ENCODE measurements at regions not wholly inside any gene's neighbourhood (a gene's known extent, or its start where the extent isn't known, plus 50 kb on each side); places are given as distances from the start of the nearest gene placed in this dataset.

DNA sequence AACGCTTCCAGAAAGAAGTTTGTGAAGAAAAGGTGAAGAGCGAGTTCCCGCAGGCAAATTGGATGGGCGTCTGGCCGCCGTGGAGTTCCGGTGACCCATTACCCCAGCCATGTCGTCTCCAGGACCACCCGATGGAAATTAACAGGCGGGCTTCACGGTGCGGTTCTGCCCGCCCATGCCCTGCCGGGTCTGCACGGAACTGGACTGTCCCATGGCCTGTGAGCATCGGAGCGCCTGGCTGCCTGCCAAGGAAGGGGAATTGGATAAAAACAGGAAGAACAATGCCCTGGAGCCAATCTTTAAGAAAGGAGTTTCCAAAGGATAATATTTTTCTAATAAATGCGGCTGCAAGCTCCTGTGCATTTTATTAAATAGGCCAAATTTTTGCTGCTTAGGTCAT lies 319.8 kb upstream of the SLC7A11 start:
- Histone ChIP-seq H2AFZ (ENCODE audit: low read depth, low read length) (no peak overlapping the region), H3K27ac (ENCODE audit: insufficient read depth, low read depth, low read length) (peak overlapping the region; percentile 93), H3K4me3 (replicated peaks in 1 of 3; ENCODE audit: insufficient read depth in 1 of 3, low read depth in 1 of 3, low read length in 3 of 3) (no peak overlapping the region), H4K20me1 (replicated peaks; ENCODE audit: control insufficient read depth, extremely low read depth, insufficient read depth, low read length) (no peaks in the 10 kb centered on the region), H3K9ac (replicated peaks; ENCODE audit: extremely low read depth, insufficient read depth, low read length) (no peak overlapping the region), H3K36me3 (ENCODE audit: control insufficient read depth in 2 of 2, extremely low read depth in 1 of 2, insufficient read depth in 2 of 2, low read length in 2 of 2) (no peaks in the 10 kb centered on the region), H3K9me3 (replicated peaks; ENCODE audit: control insufficient read depth, insufficient read depth, low read length) (no peaks in the 10 kb centered on the region), H3K9me1 (replicated peaks; ENCODE audit: control insufficient read depth, extremely low read depth, insufficient read depth, low read length) (no peaks in the 10 kb centered on the region), H3K79me2 (ENCODE audit: control insufficient read depth, insufficient read depth, low read length) (no peaks in the 10 kb centered on the region), H3K27me3 (ENCODE audit: control insufficient read depth in 2 of 2, insufficient read depth in 2 of 2, low read length in 2 of 2) (no peaks in the 10 kb centered on the region), H3K4me2 (ENCODE audit: insufficient read depth, low read length) (no peak overlapping the region), H3K4me1 (ENCODE audit: control insufficient read depth, extremely low read depth, insufficient read depth, low read length) (peaks cover 11% of the 10 kb centered on the region)
- TF ChIP-seq, protein P1, sequence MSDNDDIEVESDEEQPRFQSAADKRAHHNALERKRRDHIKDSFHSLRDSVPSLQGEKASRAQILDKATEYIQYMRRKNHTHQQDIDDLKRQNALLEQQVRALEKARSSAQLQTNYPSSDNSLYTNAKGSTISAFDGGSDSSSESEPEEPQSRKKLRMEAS (IDR thresholded peaks at IDR 0.05; ENCODE audit: insufficient read depth, insufficient read length), result no peak
- TF ChIP-seq JUN (IDR thresholded peaks at IDR 0.05; ENCODE audit: borderline replicate concordance, insufficient read depth, insufficient read length, low read depth), result no peak
- no peak for TF ChIP-seq MYC (IDR thresholded peaks at IDR 0.05; ENCODE audit: low read depth, low read length)
- TF ChIP-seq, protein P2, sequence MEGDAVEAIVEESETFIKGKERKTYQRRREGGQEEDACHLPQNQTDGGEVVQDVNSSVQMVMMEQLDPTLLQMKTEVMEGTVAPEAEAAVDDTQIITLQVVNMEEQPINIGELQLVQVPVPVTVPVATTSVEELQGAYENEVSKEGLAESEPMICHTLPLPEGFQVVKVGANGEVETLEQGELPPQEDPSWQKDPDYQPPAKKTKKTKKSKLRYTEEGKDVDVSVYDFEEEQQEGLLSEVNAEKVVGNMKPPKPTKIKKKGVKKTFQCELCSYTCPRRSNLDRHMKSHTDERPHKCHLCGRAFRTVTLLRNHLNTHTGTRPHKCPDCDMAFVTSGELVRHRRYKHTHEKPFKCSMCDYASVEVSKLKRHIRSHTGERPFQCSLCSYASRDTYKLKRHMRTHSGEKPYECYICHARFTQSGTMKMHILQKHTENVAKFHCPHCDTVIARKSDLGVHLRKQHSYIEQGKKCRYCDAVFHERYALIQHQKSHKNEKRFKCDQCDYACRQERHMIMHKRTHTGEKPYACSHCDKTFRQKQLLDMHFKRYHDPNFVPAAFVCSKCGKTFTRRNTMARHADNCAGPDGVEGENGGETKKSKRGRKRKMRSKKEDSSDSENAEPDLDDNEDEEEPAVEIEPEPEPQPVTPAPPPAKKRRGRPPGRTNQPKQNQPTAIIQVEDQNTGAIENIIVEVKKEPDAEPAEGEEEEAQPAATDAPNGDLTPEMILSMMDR (IDR thresholded peaks at IDR 0.05; ENCODE audit: extremely low read depth in 1 of 2, insufficient read depth in 1 of 2, low read depth in 1 of 2, low read length in 2 of 2), result no peak
- TF ChIP-seq GATA2 (IDR thresholded peaks at IDR 0.05; ENCODE audit: insufficient read depth, insufficient read length, low read depth, low read length), result no peak
- TF ChIP-seq POLR2A (IDR thresholded peaks at IDR 0.05; ENCODE audit: low read depth, low read length), result no peak
- no peak for TF ChIP-seq FOS (IDR thresholded peaks at IDR 0.05; ENCODE audit: borderline replicate concordance, insufficient read depth, low read length)
- TF ChIP-seq EZH2 (IDR thresholded peaks at IDR 0.05; ENCODE audit: borderline replicate concordance, low read depth, low read length, severe bottlenecking), result no peak
- no peak for TF ChIP-seq POLR2AphosphoS5 (IDR thresholded peaks at IDR 0.05; ENCODE audit: insufficient read depth, low read depth, low read length)
- dilution Hi-C loops (cut with MboI; ENCODE audit: extremely low pct_ligation_motif_present, low sequenced_read_pairs), result no loop called here
- DNase-seq (ENCODE audit: low read depth, low spot score) (peak; percentile 71), FAIRE-seq (peak; percentile 35)
- intact Hi-C loops (cut with micrococcal nuclease), result no loop called here
- POLR2A ChIA-PET, result interaction anchor here (0.7 kb wide), 1 partner anchor 320 kb away, joined by 5 read pairs; the partner anchor contains the start of gene SLC7A11
- CTCF ChIA-PET, result interaction anchor here (1.1 to 1.3 kb wide), 2 partner anchors 17 to 309 kb away, joined by 6 read pairs; no protein-coding TSS in a partner anchor
- BruUV-seq (replicated peaks), result no TSS peak
